ENCODE measurements at regions not wholly inside any gene's neighbourhood (a gene's known extent, or its start where the extent isn't known, plus 50 kb on each side); places are given as distances from the start of the nearest gene placed in this dataset.
"Not testable (repeated sequence)": the region's sequence is repeated elsewhere in the genome, so short reads cannot be mapped to it uniquely, and the experiment has no call there.

GRCh38 chr10:20380401-20380800, 516.7 kb downstream of the NEBL start:
- Mint-ChIP-seq H3K9me3 (peaks cover 0 to 15% of the 10 kb centered on the region in 2 donors), H3K4me3 (no peak overlapping the region), H3K27me3 (no peaks in the 10 kb centered on the region), H3K36me3 (ENCODE audit: insufficient read depth) (no peaks in the 10 kb centered on the region), H3K27ac (no peak overlapping the region), H3K4me1 (ENCODE audit: low read depth in 2 of 2) (no peaks in the 10 kb centered on the region)
- DNase-seq (no peak), ATAC-seq (replicated peaks) (no peak)

- H3K4me3 Mint-ChIP-seq, result no peak overlapping the region
- ATAC-seq (replicated peaks), result no peak
- DNase-seq, result no peak
- no peaks in the 10 kb centered on the region for H3K36me3 Mint-ChIP-seq (ENCODE audit: insufficient read depth)
- H3K27ac Mint-ChIP-seq, result no peak overlapping the region
- peaks cover 12 to 28% of the 10 kb centered on the region in 2 donors for H3K9me3 Mint-ChIP-seq
- no peaks in the 10 kb centered on the region for H3K4me1 Mint-ChIP-seq (ENCODE audit: low read depth in 2 of 2)
- H3K27me3 Mint-ChIP-seq, result no peaks in the 10 kb centered on the region
Measured at GRCh38 chr10:20372748-20373147, 524.4 kb downstream of the NEBL start.

GRCh38 chr10:20370977-20371533, 526.1 kb downstream of the NEBL start:
- not testable (repeated sequence) for H3K4me1 Mint-ChIP-seq (ENCODE audit: low read depth in 2 of 2); H3K36me3 Mint-ChIP-seq (ENCODE audit: insufficient read depth); H3K4me3 Mint-ChIP-seq; H3K27ac Mint-ChIP-seq; ATAC-seq (replicated peaks); DNase-seq; H3K27me3 Mint-ChIP-seq
- H3K9me3 Mint-ChIP-seq, result peaks cover 13 to 28% of the 10 kb centered on the region in 2 donors

- Mint-ChIP-seq H3K36me3 (ENCODE audit: insufficient read depth) (no peaks in the 10 kb centered on the region), H3K4me3 (no peak overlapping the region), H3K27me3 (no peaks in the 10 kb centered on the region), H3K4me1 (ENCODE audit: low read depth in 2 of 2) (no peaks in the 10 kb centered on the region), H3K27ac (no peak overlapping the region), H3K9me3 (peaks cover 13 to 30% of the 10 kb centered on the region in 2 donors)
- ATAC-seq (replicated peaks) (no peak), DNase-seq (no peak)
Measured at GRCh38 chr10:20369863-20370736, 527.0 kb downstream of the NEBL start.

GRCh38 chr10:20363684-20364083, 533.4 kb downstream of the NEBL start:
- DNase-seq (no peak), ATAC-seq (replicated peaks) (no peak)
- H3K27ac Mint-ChIP-seq, result no peak overlapping the region
- H3K9me3 Mint-ChIP-seq, result peaks cover 8 to 31% of the 10 kb centered on the region in 2 donors
- H3K4me1 Mint-ChIP-seq (ENCODE audit: low read depth in 2 of 2), result no peaks in the 10 kb centered on the region
- no peaks in the 10 kb centered on the region for H3K27me3 Mint-ChIP-seq
- H3K4me3 Mint-ChIP-seq, result no peak overlapping the region
- H3K36me3 Mint-ChIP-seq (ENCODE audit: insufficient read depth), result no peaks in the 10 kb centered on the region

DNA sequence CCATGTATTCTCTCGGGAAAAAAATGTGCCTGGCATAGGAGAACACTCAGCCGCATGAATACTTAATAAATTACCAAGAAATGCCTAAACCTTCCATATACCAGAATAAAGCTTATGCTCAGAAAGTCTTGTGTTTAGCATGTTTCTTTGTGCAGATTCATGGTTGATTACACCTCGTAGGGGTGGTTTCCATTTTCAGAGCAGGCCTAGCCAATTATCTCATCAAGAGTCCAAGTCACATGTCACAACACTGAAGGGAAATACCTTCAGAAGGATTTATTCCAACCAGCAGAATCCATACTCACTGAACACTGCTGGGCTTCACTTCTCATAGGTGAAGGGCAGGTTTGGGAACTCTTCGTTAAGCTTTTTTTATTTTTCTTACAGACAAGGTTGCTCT, 539.7 kb downstream of the PLXDC2 start:
- DNase-seq (no peak), ATAC-seq (replicated peaks) (no peak)
- Mint-ChIP-seq H3K27ac (no peak overlapping the region), H3K36me3 (ENCODE audit: insufficient read depth) (no peaks in the 10 kb centered on the region), H3K4me1 (ENCODE audit: low read depth in 2 of 2) (no peaks in the 10 kb centered on the region), H3K9me3 (peaks cover 10 to 25% of the 10 kb centered on the region in 2 donors), H3K4me3 (no peak overlapping the region), H3K27me3 (no peaks in the 10 kb centered on the region)

GRCh38 chr10:20355011-20355410, 538.8 kb downstream of the PLXDC2 start:
- H3K9me3 Mint-ChIP-seq, result peaks cover 8 to 25% of the 10 kb centered on the region in 2 donors
- no peak overlapping the region for H3K4me3 Mint-ChIP-seq
- H3K27me3 Mint-ChIP-seq, result no peaks in the 10 kb centered on the region

GRCh38 chr10:20354166-20354565, 537.9 kb downstream of the PLXDC2 start:
- DNase-seq (no peak), ATAC-seq (replicated peaks) (no peak)
- H3K4me1 Mint-ChIP-seq (ENCODE audit: low read depth in 2 of 2), result no peaks in the 10 kb centered on the region
- H3K9me3 Mint-ChIP-seq, result peaks cover 8 to 19% of the 10 kb centered on the region in 2 donors
- H3K36me3 Mint-ChIP-seq (ENCODE audit: insufficient read depth), result no peaks in the 10 kb centered on the region
- H3K27ac Mint-ChIP-seq, result no peak overlapping the region
- no peaks in the 10 kb centered on the region for H3K27me3 Mint-ChIP-seq
- H3K4me3 Mint-ChIP-seq, result no peak overlapping the region

More at GRCh38 chr10:20355011-20355410, 538.8 kb downstream of the PLXDC2 start:
- ATAC-seq (replicated peaks) (no peak), DNase-seq (no peak)
- H3K27ac Mint-ChIP-seq, result no peak overlapping the region
- no peaks in the 10 kb centered on the region for H3K4me1 Mint-ChIP-seq (ENCODE audit: low read depth in 2 of 2)
- no peaks in the 10 kb centered on the region for H3K36me3 Mint-ChIP-seq (ENCODE audit: insufficient read depth)

DNA sequence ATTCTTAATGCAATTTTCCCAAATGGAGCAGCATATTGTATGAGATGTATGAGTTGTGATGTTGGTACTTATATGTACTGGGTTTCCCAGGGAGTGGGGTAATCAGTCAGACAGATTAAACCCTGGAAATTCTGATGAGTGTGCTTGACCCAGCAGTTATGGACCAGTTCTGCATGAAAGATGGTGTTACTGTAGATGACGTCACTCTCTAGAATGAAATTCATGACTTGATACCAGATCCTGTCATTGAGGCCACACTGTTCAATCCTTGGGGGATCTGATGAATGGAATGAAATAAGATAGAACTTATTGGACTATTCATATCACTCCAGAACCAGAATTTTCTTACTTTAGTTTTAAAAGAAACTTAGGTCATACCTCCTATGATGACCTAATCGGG, 534.3 kb downstream of the PLXDC2 start:
- Mint-ChIP-seq H3K27me3 (no peaks in the 10 kb centered on the region), H3K4me3 (no peak overlapping the region), H3K4me1 (ENCODE audit: low read depth in 2 of 2) (no peaks in the 10 kb centered on the region), H3K27ac (no peak overlapping the region), H3K36me3 (ENCODE audit: insufficient read depth) (no peaks in the 10 kb centered on the region), H3K9me3 (peaks cover 2 to 6% of the 10 kb centered on the region in 2 donors)
- ATAC-seq (replicated peaks) (no peak), DNase-seq (no peak)

- DNase-seq, result no peak
- no peak overlapping the region for H3K27ac Mint-ChIP-seq
Measured at GRCh38 chr10:20343036-20343435, 526.8 kb downstream of the PLXDC2 start.

More at GRCh38 chr10:20343036-20343435, 526.8 kb downstream of the PLXDC2 start:
- ATAC-seq (replicated peaks), result no peak
- Mint-ChIP-seq H3K27me3 (no peaks in the 10 kb centered on the region), H3K4me1 (ENCODE audit: low read depth in 2 of 2) (no peaks in the 10 kb centered on the region), H3K9me3 (peaks cover 15 to 27% of the 10 kb centered on the region in 2 donors), H3K36me3 (ENCODE audit: insufficient read depth) (no peaks in the 10 kb centered on the region), H3K4me3 (no peak overlapping the region)

All from effector memory CD8-positive, alpha-beta T cell (primary cell).